ENCODE measurements at regions not wholly inside any gene's neighbourhood (a gene's known extent, or its start where the extent isn't known, plus 50 kb on each side); places are given as distances from the start of the nearest gene placed in this dataset.

- TF ChIP-seq TAF1 (IDR thresholded peaks at IDR 0.05; ENCODE audit: borderline replicate concordance, low read depth, low read length) (no peak), POLR2A (IDR thresholded peaks at IDR 0.05; ENCODE audit: low read depth, low read length) (no peak), POLR2AphosphoS5 (IDR thresholded peaks at IDR 0.05; ENCODE audit: low read depth, low read length) (no peak)
Measured at GRCh38 chr17:54372069-54372749, 528.4 kb upstream of the TOM1L1 start.

All from GM12892 (cell line).